HG02943 (cell line): ENCODE measurements at regions not wholly inside any gene's neighbourhood (a gene's known extent, or its start where the extent isn't known, plus 50 kb on each side); places are given as distances from the start of the nearest gene placed in this dataset.
"Not testable (repeated sequence)": the region's sequence is repeated elsewhere in the genome, so short reads cannot be mapped to it uniquely, and the experiment has no call there.

Experiments used
- ATAC-seq: cut with Tn5 transposase; IDR thresholded peaks from one replicate; pipeline ENCODE4 v1.9.1; 2021; ENCODE audit warnings: mild to moderate bottlenecking, low read depth, moderate library complexity; ENCODE audit not compliant: unreplicated experiment

- no peak for ATAC-seq
Measured at GRCh38 chr14:55764784-55765183, 184.8 kb downstream of the KTN1 start.

DNA sequence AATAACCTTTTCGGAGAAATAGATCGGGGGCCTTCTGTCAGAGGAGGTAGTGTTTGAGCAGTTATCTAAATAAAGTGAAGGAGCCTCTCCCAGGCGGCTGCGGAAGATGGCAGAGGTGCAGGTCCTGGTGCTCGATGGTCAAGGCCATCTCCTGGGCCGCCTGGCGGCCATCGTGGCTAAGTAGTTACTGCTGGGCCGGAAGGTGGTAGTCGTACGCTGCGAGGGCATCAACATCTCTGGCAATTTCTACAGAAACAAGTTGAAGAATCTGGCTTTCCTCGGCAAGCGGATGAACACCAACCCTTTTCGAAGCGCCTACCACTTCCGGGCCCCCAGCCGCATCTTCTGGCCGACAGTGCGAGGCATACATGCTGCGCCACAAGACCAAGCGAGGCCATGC is 186.1 kb downstream of the KTN1 start:
- no peak for ATAC-seq

DNA sequence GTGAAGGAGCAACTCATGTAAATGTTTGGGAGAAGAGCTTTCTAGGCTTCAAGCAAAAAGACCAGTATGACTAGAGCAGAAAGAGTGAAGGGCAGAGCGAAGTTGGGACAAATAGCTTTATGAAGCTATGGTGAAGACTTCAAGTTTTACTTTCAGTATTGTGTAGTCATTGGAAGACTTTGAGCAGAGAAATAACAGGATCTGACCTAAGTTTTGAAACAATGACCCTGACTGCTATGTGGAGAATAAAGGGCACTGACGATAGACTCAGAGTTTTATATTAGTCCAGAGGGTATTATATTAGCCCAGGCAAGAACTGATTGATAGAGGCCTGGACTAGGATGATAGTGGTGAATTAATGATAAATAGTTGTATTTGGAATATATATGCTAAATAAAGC is 187.3 kb downstream of the KTN1 start:
- no peak for ATAC-seq

- ATAC-seq = no peak
Measured at GRCh38 chr14:55769877-55770276, 189.9 kb downstream of the KTN1 start.

GRCh38 chr14:55771242-55771981 is 191.4 kb downstream of the KTN1 start:
- no peak for ATAC-seq

DNA sequence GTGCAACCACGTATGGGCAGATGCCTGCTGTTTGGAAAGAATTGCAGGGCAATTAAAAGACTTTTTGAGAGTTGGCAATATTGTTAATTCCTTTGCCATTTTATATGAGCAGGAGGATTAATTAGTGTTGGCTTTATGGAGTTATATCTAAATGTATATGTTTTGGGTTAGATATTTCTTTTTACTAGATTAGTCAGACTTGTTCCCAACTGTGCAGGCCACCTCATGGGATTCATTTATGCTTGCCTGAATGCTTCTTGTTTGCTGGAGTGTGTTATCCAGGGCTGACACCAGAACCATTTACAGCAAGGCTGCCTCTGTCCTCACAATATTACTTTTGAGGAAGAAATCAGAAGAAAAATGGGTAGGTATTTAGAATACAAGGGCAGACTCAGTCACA is 192.5 kb downstream of the KTN1 start:
- ATAC-seq = no peak

- no peak for ATAC-seq
Measured at GRCh38 chr14:55773312-55773711, 193.3 kb downstream of the KTN1 start.

DNA sequence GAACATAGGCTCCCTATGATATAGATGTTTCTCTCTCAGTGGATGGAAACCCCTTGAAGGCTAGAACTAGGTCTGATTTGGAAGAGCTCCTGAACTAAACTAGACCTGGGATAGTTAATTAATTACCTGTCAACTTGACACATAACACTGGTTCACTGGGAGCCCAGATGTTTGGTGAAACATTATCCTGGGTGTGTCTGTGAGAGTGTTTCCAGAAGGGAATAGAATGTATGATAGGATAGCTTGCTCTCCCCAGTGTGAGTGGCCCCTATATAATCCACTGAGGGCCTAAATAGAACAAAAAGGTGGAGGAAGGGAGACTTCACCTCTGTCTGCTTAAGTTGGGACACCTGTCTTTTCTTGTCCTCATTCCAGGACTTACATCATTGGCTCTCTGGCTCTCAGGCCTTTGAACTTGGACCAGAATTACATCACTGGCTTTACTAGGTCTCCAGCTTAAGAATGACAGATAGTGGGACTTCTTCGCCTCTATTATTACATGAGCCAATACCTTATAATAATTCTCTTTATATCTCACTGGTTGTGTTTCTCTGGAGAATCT is 194.1 kb downstream of the KTN1 start:
- ATAC-seq = no peak

DNA sequence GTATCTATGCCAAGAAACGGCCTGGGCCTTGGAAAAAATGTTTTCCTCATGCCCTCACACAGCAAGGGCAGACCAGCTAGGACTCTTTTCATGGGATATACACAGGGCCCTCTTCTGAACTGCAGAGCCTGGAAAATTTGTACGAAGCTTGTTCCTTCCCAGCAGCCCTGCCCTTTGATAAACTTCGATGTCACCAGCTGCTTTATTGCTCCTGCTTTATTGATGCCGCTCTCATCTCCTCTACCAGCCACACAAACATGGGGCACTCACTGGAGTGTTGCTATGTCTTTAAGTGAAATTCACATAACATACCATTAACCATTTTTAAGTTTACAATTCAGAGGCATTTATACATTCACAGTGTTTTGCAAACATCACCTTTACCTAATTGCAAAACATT is 197.9 kb downstream of the KTN1 start:
- no peak for ATAC-seq

GRCh38 chr14:55780156-55780946 is 200.3 kb downstream of the KTN1 start:
- no peak for ATAC-seq

DNA sequence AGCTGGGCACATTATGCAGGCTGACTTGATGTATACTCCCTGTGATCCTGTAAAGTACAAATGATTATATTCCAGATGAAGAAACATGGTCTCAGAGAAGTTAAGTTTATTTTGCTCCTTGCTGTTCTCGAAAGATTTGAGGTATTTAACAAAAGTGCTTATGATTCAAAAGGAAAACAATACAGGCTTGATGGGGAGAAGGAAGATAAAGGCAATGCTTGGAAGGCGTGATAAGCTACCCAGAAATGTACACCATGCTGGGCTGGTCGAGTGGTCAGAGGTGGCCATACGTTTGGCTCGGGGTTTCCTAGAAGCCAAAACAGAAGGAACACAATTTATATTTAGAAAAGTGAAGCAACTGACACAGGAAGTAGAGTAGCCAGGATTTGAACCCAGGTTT is 201.0 kb downstream of the KTN1 start:
- ATAC-seq = no peak

DNA sequence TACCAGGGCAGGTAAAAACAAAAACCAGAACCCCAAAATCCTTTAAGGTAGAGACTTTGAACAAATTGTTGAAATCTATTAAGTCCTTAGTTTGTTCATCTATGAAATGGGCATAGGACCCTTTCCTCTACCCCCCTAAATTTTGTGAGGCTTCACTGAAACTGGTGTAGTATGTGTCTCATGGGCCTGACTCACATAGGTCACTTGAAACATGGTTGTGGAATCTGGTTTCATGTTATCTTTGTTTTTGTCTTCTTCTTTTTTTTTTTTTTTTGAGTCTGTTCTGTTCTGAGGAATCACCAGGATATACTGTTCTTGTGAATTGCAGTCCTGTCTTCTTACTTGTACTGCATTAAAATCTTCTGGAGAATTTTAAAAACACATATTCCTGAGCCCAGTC is 202.2 kb downstream of the KTN1 start:
- no peak for ATAC-seq

DNA sequence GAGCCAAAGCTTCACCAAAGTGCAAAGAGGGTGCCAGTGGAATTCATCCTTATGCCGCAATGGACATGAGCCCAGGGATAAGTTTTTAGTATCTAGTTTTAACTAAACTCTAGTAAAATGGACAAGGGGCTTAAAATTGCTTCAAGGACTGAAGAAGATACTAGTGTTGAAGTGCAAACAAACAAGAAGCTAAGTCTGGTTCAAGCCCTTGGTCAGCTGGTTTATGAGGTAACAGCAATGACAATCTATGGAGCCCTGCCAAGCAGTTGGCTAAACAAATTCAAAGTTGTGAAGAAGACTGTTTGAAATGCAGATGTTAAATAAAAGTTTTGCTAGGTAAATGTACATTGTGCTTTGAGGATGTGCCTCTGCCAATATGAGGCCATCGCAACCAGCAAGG is 209.4 kb downstream of the KTN1 start:
- ATAC-seq = no peak

- no peak for ATAC-seq
Measured at GRCh38 chr14:55794655-55795595, 214.9 kb downstream of the KTN1 start.

- not testable (repeated sequence) for ATAC-seq
Measured at GRCh38 chr14:55796513-55796912, 216.5 kb downstream of the KTN1 start.

DNA sequence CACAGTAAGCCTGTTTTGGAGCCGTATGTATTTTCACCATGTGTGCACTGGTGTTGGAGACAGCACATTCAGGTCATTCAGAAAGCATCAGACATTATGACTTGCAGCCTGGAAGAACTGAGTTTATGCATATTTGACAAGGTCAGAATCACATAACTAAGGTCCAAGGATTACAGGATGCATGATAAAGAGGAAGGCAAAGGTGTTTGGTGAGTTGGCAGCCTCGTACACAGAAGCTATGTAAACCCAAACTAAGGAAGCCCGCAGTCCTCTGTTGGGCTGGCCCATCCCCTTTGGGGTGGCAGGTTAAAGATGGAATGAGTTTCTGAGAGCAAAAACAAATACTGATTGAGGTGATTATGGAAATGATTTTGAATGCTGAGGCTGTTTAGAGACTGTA is 218.4 kb downstream of the KTN1 start:
- ATAC-seq = no peak

DNA sequence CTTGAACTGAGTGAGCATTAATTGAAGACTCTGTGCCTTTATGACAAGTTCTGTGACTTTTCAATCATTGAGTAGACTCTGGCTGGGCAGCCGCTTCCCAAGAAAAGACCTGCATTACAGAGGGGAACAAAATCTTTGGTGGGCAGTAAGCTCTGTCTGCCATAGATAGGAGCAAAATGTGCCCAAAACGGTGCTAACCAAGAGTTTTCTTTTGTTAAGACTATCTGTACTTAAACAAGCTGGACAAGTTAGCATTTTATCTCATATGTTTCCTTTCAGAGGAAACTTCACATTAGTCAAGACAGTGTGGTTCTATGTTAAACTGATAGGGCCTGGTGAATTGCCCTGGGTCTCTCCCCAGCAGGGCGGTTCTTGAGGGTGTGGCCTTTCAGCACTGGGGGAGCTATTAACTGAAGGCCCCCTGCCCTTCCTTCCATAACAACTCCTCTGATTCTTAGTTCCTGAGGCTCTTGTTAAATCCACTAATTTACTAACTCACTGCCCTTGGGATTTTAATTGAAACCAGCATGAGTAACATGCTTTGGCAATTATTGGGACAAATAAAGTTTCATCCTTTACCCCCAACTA is 219.6 kb downstream of the KTN1 start:
- no peak for ATAC-seq

DNA sequence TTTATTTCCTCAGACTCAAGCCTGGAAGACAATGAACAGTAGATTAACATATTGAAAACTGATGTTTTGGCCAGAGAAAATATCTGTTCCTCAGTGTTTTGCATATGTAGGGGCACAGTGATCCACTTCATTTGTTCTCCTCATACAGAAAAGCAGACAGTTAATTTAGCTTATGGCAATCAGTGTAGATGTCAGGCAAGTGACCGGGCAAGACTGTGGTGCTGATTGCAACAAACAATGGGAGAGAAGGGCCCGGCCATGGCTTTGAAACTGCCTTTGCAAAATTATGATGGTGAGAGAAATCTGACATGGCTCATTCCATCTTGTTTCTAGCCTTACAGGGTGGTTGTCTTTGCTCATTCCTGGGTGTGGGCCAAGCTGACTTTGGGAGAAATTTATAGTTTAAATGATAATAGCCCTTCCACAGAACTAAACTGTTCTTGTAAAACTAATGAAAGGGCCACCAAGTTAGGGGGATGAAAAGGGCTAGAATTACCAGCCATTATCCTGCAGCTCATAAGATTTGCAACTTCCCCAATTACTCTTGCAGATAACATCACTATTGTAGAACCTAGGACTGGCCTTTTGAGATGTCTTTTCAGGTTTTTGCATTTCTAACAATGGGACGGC is 220.3 kb downstream of the KTN1 start:
- ATAC-seq = no peak

GRCh38 chr14:55801121-55801520 is 221.1 kb downstream of the KTN1 start:
- ATAC-seq = no peak
